Adrenal gland (tissue), 9 donors: ENCODE measurements at regions not wholly inside any gene's neighbourhood (a gene's known extent, or its start where the extent isn't known, plus 50 kb on each side); places are given as distances from the start of the nearest gene placed in this dataset.

Source experiments
- DNase-seq, 7 donors: peaks; one replicate each; pipeline ENCODE4 v3.0.0-alpha.2; 2019 to 2020
- H3K27ac ChIP-seq, 5 donors: fragments of 200-600 bp; sonication (generic) in 4 of 5; 1 replicate in 3 of 5; 2 replicates in 2 of 5; pipeline versions ENCODE4 v1.5.1 to v1.8.0; 2016 to 2020; ENCODE audit warnings: mild to moderate bottlenecking in 1 of 5
- H3K27me3 ChIP-seq: fragments of 200-600 bp; 2 replicates; pipeline ENCODE4 v1.8.0; 2021
- H3K36me3 ChIP-seq, 2 donors: fragments of 200-600 bp; replicated peaks in 1 of 2; 1 replicate in 1 of 2; 2 replicates in 1 of 2; pipeline versions ENCODE4 v1.5.1 to v1.8.0; 2018 to 2022
- H3K4me1 ChIP-seq, 2 donors: fragments of 200-600 bp; replicated peaks in 1 of 2; 1 replicate in 1 of 2; 2 replicates in 1 of 2; pipeline versions ENCODE4 v1.5.1 to v1.8.0; 2018 to 2021
- H3K4me3 ChIP-seq, 4 donors: fragments of 200-600 bp; sonication (generic) in 3 of 4; one replicate each; pipeline ENCODE4 v1.5.1; 2016 to 2018
- H3K9me3 ChIP-seq, 3 donors: fragments of 200-600 bp; sonication (generic) in 1 of 3; replicated peaks in 1 of 3; 1 replicate in 2 of 3; 2 replicates in 1 of 3; pipeline versions ENCODE4 v1.5.1 to v1.8.0; 2016 to 2021
- POLR2A ChIP-seq, 2 donors: fragments of 450-650 bp; IDR thresholded peaks; one replicate each; pipeline ENCODE4 v1.6.1; 2017; ENCODE audit warnings: antibody characterized with exemption in 2 of 2, mild to moderate bottlenecking in 2 of 2, moderate library complexity in 1 of 2
- WGBS, 4 donors: extraction: QIAGEN DNeasy Blood & Tissue Kit in 2 of 4; methylation state at CpG; one replicate each; pipeline versions ENCODE4 v1.1.5 to v1.1.7; 2013 to 2017; 5-methylcytosine and 5-hydroxymethylcytosine counted together
- intact Hi-C, 2 donors: fragments of 100-400 bp; cut with DNase I; formaldehyde crosslinking; loops; one replicate each; pipeline versions ENCODE4 v1.14.1 to v1.15.0; 2022 to 2023
- TF ChIP-seq, protein P1 (sequence below), 6 experiments: fragments of 450-650 bp in 4 of 6; fragments of 200-600 bp in 2 of 6; sonication (generic) in 1 of 6; IDR thresholded peaks; 1 replicate in 5 of 6; 2 replicates in 1 of 6; pipeline versions ENCODE4 v1.5.1 to v1.8.0; 2016 to 2021; ENCODE audit warnings: antibody characterized with exemption in 6 of 6, mild to moderate bottlenecking in 2 of 6, moderate library complexity in 1 of 6
- donor health status: healthy with polysubstance abuse.
- donor health status: Bipolar disorder and iron deficiency.
- donor health status: DM: yes; HTN: yes; CAD: no.
- donor health status: DM: no; HTN: no; CAD: no.
- donor health status: DM: no; HTN: no; CAD: no.

DNA sequence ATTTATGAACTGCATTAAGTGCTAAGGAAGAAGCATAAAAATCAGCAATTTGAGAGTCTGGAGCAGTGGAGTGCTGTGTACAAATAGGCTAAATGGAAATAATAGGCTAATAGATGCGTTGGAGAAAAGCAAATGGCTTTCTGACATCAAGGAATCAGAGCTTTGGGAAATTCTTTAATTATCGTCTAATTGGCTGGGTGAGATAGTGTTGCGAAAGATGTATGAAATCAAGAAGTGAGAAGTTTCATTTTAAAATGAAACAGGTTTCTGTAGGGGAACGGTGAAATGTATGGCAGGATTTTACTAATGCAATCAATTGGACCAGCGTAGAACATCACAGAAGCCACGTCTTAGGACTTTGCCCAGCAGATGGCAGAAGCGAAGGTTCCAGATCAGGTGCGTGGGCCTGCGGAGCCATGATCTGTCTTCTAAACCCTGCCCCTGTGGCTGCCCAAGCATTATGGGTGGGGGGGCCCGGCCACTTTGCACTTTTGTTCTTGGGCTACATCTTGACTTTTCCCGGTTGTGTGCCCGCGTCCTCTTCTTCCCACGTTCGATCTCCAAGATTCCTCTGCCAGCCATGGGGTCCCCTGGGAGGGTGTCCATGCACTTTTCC, 118.5 kb upstream of the SHISA3 start:
- H3K4me3 ChIP-seq = no peak overlapping the region
- H3K4me1 ChIP-seq = peaks cover 0 to 7% of the 10 kb centered on the region in 2 donors
- WGBS, 4 donors = 86 to 88% (median 87%) methylated on average over 15 of the region's 15 CpGs
- intact Hi-C loops = no loop called here
- no peaks in the 10 kb centered on the region for H3K36me3 ChIP-seq
- H3K27me3 ChIP-seq = no peaks in the 10 kb centered on the region
- DNase-seq = no peak
- no peak for TF ChIP-seq POLR2A (IDR thresholded peaks at IDR 0.05)
- TF ChIP-seq, protein P1, sequence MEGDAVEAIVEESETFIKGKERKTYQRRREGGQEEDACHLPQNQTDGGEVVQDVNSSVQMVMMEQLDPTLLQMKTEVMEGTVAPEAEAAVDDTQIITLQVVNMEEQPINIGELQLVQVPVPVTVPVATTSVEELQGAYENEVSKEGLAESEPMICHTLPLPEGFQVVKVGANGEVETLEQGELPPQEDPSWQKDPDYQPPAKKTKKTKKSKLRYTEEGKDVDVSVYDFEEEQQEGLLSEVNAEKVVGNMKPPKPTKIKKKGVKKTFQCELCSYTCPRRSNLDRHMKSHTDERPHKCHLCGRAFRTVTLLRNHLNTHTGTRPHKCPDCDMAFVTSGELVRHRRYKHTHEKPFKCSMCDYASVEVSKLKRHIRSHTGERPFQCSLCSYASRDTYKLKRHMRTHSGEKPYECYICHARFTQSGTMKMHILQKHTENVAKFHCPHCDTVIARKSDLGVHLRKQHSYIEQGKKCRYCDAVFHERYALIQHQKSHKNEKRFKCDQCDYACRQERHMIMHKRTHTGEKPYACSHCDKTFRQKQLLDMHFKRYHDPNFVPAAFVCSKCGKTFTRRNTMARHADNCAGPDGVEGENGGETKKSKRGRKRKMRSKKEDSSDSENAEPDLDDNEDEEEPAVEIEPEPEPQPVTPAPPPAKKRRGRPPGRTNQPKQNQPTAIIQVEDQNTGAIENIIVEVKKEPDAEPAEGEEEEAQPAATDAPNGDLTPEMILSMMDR (IDR thresholded peaks at IDR 0.05) = no peak
- no peak overlapping the region for H3K27ac ChIP-seq
- H3K9me3 ChIP-seq = no peaks in the 10 kb centered on the region

DNA sequence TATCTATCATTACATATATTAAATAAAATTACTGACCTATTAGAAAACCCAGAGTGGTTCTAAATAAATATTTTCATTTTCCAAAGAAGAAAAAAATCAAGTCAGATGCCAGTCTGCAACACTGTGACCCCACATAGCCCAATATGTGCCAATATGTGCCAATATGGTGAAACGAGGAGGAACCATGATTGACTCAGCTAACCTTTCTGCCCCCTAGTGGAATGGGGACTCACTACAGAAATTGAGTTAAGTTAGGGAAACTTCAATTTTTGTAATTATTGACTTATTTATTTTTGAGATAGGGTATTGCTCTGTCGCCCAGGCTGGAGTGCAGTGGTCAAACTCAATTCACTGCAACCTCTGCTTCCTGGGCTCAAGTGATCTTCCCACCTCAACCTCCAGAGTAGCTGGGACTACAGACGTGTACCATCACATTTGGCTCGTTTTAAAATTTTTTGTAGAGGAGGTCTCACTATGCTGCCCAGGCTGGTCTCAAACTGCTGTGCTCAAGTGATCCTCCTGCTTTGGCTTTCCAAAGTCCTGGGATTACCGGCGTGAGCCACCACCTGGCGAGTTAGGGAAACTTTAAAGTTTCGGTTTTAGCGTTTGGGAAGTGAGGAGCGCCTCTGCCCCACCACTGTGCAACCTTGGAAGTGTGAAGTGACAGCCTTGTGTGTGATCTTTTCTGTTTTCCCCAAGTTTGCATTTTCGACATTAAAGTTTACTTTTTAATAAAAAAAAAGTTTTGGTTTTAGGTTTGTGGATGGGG, 116.8 kb upstream of the SHISA3 start:
- TF ChIP-seq, protein P1 (IDR thresholded peaks at IDR 0.05) = peak; percentile 32 to 65 (median 52)
- TF ChIP-seq POLR2A (IDR thresholded peaks at IDR 0.05) = no peak
- intact Hi-C loops = loop anchor here in 1 of 2 donors (5.0 kb wide), 1 partner anchor 242 kb away; no protein-coding TSS in a partner anchor
- peak in 1 of 7 donors; percentile 42 for DNase-seq
- H3K27me3 ChIP-seq = no peaks in the 10 kb centered on the region
- peaks cover 0 to 7% of the 10 kb centered on the region in 2 donors for H3K4me1 ChIP-seq
- H3K9me3 ChIP-seq = no peaks in the 10 kb centered on the region
- H3K27ac ChIP-seq = no peak overlapping the region
- 56 to 67% (median 63%) methylated on average over 11 of the region's 11 CpGs for WGBS, 4 donors
- no peaks in the 10 kb centered on the region for H3K36me3 ChIP-seq
- no peak overlapping the region for H3K4me3 ChIP-seq

DNA sequence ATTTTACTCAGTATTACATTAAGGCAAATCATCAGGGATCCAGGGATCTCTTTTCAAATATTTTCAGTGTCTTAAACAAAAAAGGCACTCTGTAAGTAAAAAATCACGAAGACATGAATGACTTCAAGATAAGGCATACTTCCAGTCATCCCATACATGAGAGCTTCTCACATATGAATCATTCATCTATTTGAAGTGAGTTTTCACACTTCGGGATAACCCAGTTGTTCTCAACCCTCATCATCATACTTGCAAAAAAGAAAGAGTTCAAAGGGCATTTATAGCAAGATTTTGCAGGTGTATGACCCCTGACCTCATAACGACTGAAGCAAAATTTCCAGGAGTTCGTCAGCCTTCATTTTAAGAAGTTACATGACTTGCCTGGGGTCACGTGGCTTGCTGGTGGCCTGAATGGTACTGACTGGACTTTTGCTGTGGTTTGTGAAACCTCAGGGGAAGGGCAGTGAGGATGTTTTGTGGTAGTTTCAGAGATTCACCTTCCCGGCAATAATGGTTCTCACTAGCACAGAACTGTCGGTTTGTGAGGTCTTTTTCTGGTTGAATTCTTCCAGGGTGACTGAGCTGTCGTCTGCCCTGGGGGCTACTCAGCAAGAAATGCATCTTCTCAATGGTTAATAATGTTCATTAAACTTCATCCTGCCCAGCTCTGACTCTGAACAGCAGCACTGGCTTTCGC, 115.8 kb upstream of the SHISA3 start:
- Histone ChIP-seq H3K4me1 (peaks cover 0 to 7% of the 10 kb centered on the region in 2 donors), H3K36me3 (no peaks in the 10 kb centered on the region), H3K9me3 (no peaks in the 10 kb centered on the region), H3K27me3 (no peaks in the 10 kb centered on the region), H3K27ac (no peak overlapping the region), H3K4me3 (no peak overlapping the region)
- DNase-seq = no peak
- WGBS, 4 donors = 35 to 43% (median 38%) methylated on average over 7 to 9 of the region's 9 CpGs
- intact Hi-C loops = loop anchor here (2.0 to 5.0 kb wide), 2 partner anchors 241 kb away; no protein-coding TSS in a partner anchor
- TF ChIP-seq POLR2A (IDR thresholded peaks at IDR 0.05) = no peak
- TF ChIP-seq, protein P1 (IDR thresholded peaks at IDR 0.05) = no peak
